ENCODE measurements at regions not wholly inside any gene's neighbourhood (a gene's known extent, or its start where the extent isn't known, plus 50 kb on each side); places are given as distances from the start of the nearest gene placed in this dataset.

- H3K4me1 Mint-ChIP-seq, result no peaks in the 10 kb centered on the region
- H4K20me1 ChIP-seq (ENCODE audit: low read depth), result no peaks in the 10 kb centered on the region
- H3K9ac ChIP-seq, result no peak overlapping the region
- H3K4me1 ChIP-seq, result no peaks in the 10 kb centered on the region
- no peaks in the 10 kb centered on the region for H3K36me3 ChIP-seq
- no peak overlapping the region for H3K4me3 Mint-ChIP-seq
- no peak overlapping the region for H3K4me3 ChIP-seq
- no peak overlapping the region for H3K4me2 ChIP-seq
- H3K79me2 ChIP-seq (ENCODE audit: low read depth), result no peaks in the 10 kb centered on the region
- no peak for TF ChIP-seq EZH2phosphoT487 (IDR thresholded peaks at IDR 0.05)
- TF ChIP-seq EZH2 (IDR thresholded peaks at IDR 0.05), result no peak
- TF ChIP-seq, protein P1, sequence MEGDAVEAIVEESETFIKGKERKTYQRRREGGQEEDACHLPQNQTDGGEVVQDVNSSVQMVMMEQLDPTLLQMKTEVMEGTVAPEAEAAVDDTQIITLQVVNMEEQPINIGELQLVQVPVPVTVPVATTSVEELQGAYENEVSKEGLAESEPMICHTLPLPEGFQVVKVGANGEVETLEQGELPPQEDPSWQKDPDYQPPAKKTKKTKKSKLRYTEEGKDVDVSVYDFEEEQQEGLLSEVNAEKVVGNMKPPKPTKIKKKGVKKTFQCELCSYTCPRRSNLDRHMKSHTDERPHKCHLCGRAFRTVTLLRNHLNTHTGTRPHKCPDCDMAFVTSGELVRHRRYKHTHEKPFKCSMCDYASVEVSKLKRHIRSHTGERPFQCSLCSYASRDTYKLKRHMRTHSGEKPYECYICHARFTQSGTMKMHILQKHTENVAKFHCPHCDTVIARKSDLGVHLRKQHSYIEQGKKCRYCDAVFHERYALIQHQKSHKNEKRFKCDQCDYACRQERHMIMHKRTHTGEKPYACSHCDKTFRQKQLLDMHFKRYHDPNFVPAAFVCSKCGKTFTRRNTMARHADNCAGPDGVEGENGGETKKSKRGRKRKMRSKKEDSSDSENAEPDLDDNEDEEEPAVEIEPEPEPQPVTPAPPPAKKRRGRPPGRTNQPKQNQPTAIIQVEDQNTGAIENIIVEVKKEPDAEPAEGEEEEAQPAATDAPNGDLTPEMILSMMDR (IDR thresholded peaks at IDR 0.05), result no peak
- no peak overlapping the region for H2AFZ ChIP-seq (replicated peaks)
- no peak overlapping the region for H3K27ac Mint-ChIP-seq
- H3K9me3 ChIP-seq (ENCODE audit: low read depth), result no peaks in the 10 kb centered on the region
- no peaks in the 10 kb centered on the region for H3F3A ChIP-seq (ENCODE audit: low read depth)
- H3K27ac ChIP-seq, result no peak overlapping the region
- no peak for DNase-seq (ENCODE audit: low spot score)
- H3K27me3 Mint-ChIP-seq (ENCODE audit: insufficient read depth, low read depth), result no peaks in the 10 kb centered on the region
- no peaks in the 10 kb centered on the region for H3K36me3 Mint-ChIP-seq
- H3K27me3 ChIP-seq, result no peaks in the 10 kb centered on the region
- no peaks in the 10 kb centered on the region for H3K9me3 Mint-ChIP-seq
These were observed 221.3 kb upstream of the SLITRK6 start for GRCh38 chr13:86020351-86021002.

- peaks cover 17% of the 10 kb centered on the region for H3K4me1 Mint-ChIP-seq
- Histone ChIP-seq H3K9me3 (ENCODE audit: low read depth) (no peaks in the 10 kb centered on the region), H2AFZ (replicated peaks) (no peak overlapping the region), H3K27ac (no peak overlapping the region), H3K4me2 (no peak overlapping the region), H3K27me3 (no peaks in the 10 kb centered on the region), H3K36me3 (no peaks in the 10 kb centered on the region), H3K79me2 (ENCODE audit: low read depth) (no peaks in the 10 kb centered on the region), H3K9ac (no peak overlapping the region), H3K4me3 (no peak overlapping the region), H3F3A (ENCODE audit: low read depth) (peaks cover 9% of the 10 kb centered on the region), H4K20me1 (ENCODE audit: low read depth) (no peaks in the 10 kb centered on the region), H3K4me1 (peaks cover 22% of the 10 kb centered on the region)
- no peak overlapping the region for H3K4me3 Mint-ChIP-seq
- TF ChIP-seq, protein P1 (IDR thresholded peaks at IDR 0.05), result no peak
- TF ChIP-seq EZH2phosphoT487 (IDR thresholded peaks at IDR 0.05) (no peak), EZH2 (IDR thresholded peaks at IDR 0.05) (no peak)
- DNase-seq (ENCODE audit: low spot score), result no peak
- H3K27me3 Mint-ChIP-seq (ENCODE audit: insufficient read depth, low read depth), result peaks cover 2% of the 10 kb centered on the region
- H3K36me3 Mint-ChIP-seq, result no peaks in the 10 kb centered on the region
- H3K9me3 Mint-ChIP-seq, result peaks cover 2% of the 10 kb centered on the region
- no peak overlapping the region for H3K27ac Mint-ChIP-seq
These were observed 207.1 kb upstream of the SLITRK6 start for GRCh38 chr13:86006317-86006716.

DNA sequence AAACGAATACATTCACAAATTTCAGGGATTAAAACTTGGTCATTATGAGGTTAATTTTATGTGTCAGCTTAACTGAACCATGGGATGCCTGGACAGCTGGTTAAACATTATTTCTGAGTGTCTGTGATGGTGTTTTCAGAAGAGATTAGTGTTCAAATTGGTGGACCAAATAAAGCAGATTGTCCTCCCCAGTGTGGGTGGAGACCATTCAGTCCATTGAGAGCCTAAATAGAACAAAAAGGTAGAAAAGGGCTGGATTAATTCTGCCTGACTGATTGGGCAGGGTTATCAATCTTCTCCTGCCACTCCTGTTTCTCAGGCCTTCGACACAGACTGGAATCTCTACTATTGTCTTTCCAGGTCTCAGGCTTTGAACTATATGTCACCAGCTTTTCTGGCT is 203.8 kb upstream of the SLITRK6 start:
- H3K9me3 Mint-ChIP-seq, result no peaks in the 10 kb centered on the region
- no peaks in the 10 kb centered on the region for H3K79me2 ChIP-seq (ENCODE audit: low read depth)
- H3K27ac ChIP-seq, result peak overlapping the region; percentile 86
- no peak overlapping the region for H3K27ac Mint-ChIP-seq
- no peak overlapping the region for H3K9ac ChIP-seq
- H3K4me1 ChIP-seq, result peaks cover 22% of the 10 kb centered on the region
- H3K4me2 ChIP-seq, result peak overlapping the region; percentile 79
- H3K4me3 Mint-ChIP-seq, result no peak overlapping the region
- no peaks in the 10 kb centered on the region for H3K36me3 ChIP-seq
- no peaks in the 10 kb centered on the region for H4K20me1 ChIP-seq (ENCODE audit: low read depth)
- peak; percentile 82 for DNase-seq (ENCODE audit: low spot score)
- peaks cover 17% of the 10 kb centered on the region for H3K4me1 Mint-ChIP-seq
- H3F3A ChIP-seq (ENCODE audit: low read depth), result peaks cover 9% of the 10 kb centered on the region
- H3K27me3 Mint-ChIP-seq (ENCODE audit: insufficient read depth, low read depth), result no peaks in the 10 kb centered on the region
- TF ChIP-seq EZH2 (IDR thresholded peaks at IDR 0.05), result no peak
- TF ChIP-seq EZH2phosphoT487 (IDR thresholded peaks at IDR 0.05), result no peak
- TF ChIP-seq, protein P1 (IDR thresholded peaks at IDR 0.05), result no peak
- H3K4me3 ChIP-seq, result peak overlapping the region; percentile 31
- no peak overlapping the region for H2AFZ ChIP-seq (replicated peaks)
- H3K9me3 ChIP-seq (ENCODE audit: low read depth), result no peaks in the 10 kb centered on the region
- H3K27me3 ChIP-seq, result no peaks in the 10 kb centered on the region
- H3K36me3 Mint-ChIP-seq, result no peaks in the 10 kb centered on the region

Measured in neural progenitor cell (in vitro differentiated cells).